SU-DHL-6 (cell line): ENCODE measurements at regions not wholly inside any gene's neighbourhood (a gene's known extent, or its start where the extent isn't known, plus 50 kb on each side); places are given as distances from the start of the nearest gene placed in this dataset.

Source experiments
- H2AFZ ChIP-seq: fragments of 200-600 bp; sonication (generic); 2 replicates; pipeline ENCODE4 v1.6.1; 2014; ENCODE audit warnings: low read depth, mild to moderate bottlenecking, moderate library complexity, mixed read lengths, antibody characterized with exemption, low read length; ENCODE audit not compliant: severe bottlenecking
- H3F3A ChIP-seq: fragments of 200-600 bp; shearing (Covaris generic); 2 replicates; pipeline ENCODE4 v1.6.0; 2016; ENCODE audit warnings: antibody characterized with exemption, mild to moderate bottlenecking; ENCODE audit not compliant: insufficient read depth
- H3K27ac ChIP-seq: fragments of 200-600 bp; sonication (generic); 2 replicates; pipeline ENCODE4 v1.5.1; 2016; ENCODE audit warnings: low read depth, mild to moderate bottlenecking, low read length, moderate library complexity, mixed read lengths
- H3K27me3 ChIP-seq: fragments of 200-600 bp; sonication (generic), shearing (Covaris generic); 2 replicates; pipeline ENCODE4 v1.6.0; 2014; ENCODE audit warnings: mild to moderate bottlenecking, low read length
- H3K36me3 ChIP-seq: fragments of 200-600 bp; sonication (generic); 2 replicates; pipeline ENCODE4 v1.6.1; 2014; ENCODE audit warnings: mild to moderate bottlenecking, low read length, mixed read lengths
- H3K4me2 ChIP-seq: fragments of 300-600, 200-600 bp; shearing (Covaris generic), sonication (generic); 2 replicates; pipeline ENCODE4 v1.6.0; 2014; ENCODE audit warnings: low read length, low read depth, mild to moderate bottlenecking; ENCODE audit not compliant: poor library complexity, severe bottlenecking
- H3K4me3 ChIP-seq: fragments of 200-600 bp; sonication (generic); 2 replicates; pipeline ENCODE4 v1.5.1; 2014; ENCODE audit warnings: antibody characterized with exemption, low read length, mild to moderate bottlenecking, mixed read lengths; ENCODE audit not compliant: insufficient read depth, poor library complexity, severe bottlenecking
- H3K79me2 ChIP-seq: fragments of 200-600 bp; sonication (generic); 2 replicates; pipeline ENCODE4 v1.6.1; 2014; ENCODE audit warnings: mild to moderate bottlenecking, low read length, moderate library complexity; ENCODE audit not compliant: insufficient read depth
- H3K9ac ChIP-seq: fragments of 200-600 bp; sonication (generic); 2 replicates; pipeline ENCODE4 v1.7.0; 2014; ENCODE audit warnings: mild to moderate bottlenecking, low read length
- H3K9me2 ChIP-seq: fragments of 200-600 bp; sonication (generic); replicated peaks from 2 replicates; pipeline ENCODE4 v1.6.1; 2014; ENCODE audit warnings: low read length; ENCODE audit not compliant: insufficient read depth
- H3K9me3 ChIP-seq: fragments of 200-600 bp; sonication (generic); 2 replicates; pipeline ENCODE4 v1.6.1; 2014; ENCODE audit warnings: low read length, mixed read lengths; ENCODE audit not compliant: insufficient read depth
- H4K20me1 ChIP-seq: fragments of 200-600 bp; sonication (generic); 2 replicates; pipeline ENCODE4 v1.6.1; 2014; ENCODE audit warnings: low read depth, mild to moderate bottlenecking, antibody characterized with exemption, low read length, moderate library complexity, mixed read lengths
- CTCF ChIP-seq: fragments of 200-600 bp; sonication (generic); IDR thresholded peaks from one replicate; pipeline ENCODE4 v1.5.1; 2017; ENCODE audit warnings: antibody characterized with exemption, mild to moderate bottlenecking, low read length, moderate library complexity; ENCODE audit not compliant: insufficient read depth, poor library complexity, severe bottlenecking
- EZH2phosphoT487 ChIP-seq: fragments of 200-600 bp; sonication (generic), shearing (Covaris generic); conservative IDR thresholded peaks from 2 replicates; pipeline ENCODE4 v1.6.1; 2018; ENCODE audit warnings: mild to moderate bottlenecking, antibody characterized with exemption, low read length, moderate library complexity, mixed read lengths

- H3K9me2 ChIP-seq = no peaks in the 10 kb centered on the region
- no peaks in the 10 kb centered on the region for H3F3A ChIP-seq
- H3K79me2 ChIP-seq = no peaks in the 10 kb centered on the region
- no peaks in the 10 kb centered on the region for H3K9me3 ChIP-seq
- no peak overlapping the region for H3K4me3 ChIP-seq
- H2AFZ ChIP-seq = no peak overlapping the region
- H4K20me1 ChIP-seq = no peaks in the 10 kb centered on the region
- H3K4me2 ChIP-seq = no peak overlapping the region
- no peaks in the 10 kb centered on the region for H3K36me3 ChIP-seq
- H3K27ac ChIP-seq = no peak overlapping the region
- H3K9ac ChIP-seq = no peak overlapping the region
- TF ChIP-seq EZH2phosphoT487 (no peak), CTCF (no peak)
- no peaks in the 10 kb centered on the region for H3K27me3 ChIP-seq
Measured at GRCh38 chr3:194197981-194198695, 62.2 kb downstream of the HES1 start.

- no peak overlapping the region for H3K4me2 ChIP-seq
- no peak overlapping the region for H2AFZ ChIP-seq
- H3K27me3 ChIP-seq = no peaks in the 10 kb centered on the region
- H3K9me3 ChIP-seq = no peaks in the 10 kb centered on the region
- H3F3A ChIP-seq = no peaks in the 10 kb centered on the region
- no peak for TF ChIP-seq EZH2phosphoT487
- TF ChIP-seq CTCF = no peak
- no peak overlapping the region for H3K9ac ChIP-seq
- no peaks in the 10 kb centered on the region for H4K20me1 ChIP-seq
- no peaks in the 10 kb centered on the region for H3K36me3 ChIP-seq
- no peaks in the 10 kb centered on the region for H3K79me2 ChIP-seq
- H3K9me2 ChIP-seq = no peaks in the 10 kb centered on the region
- no peak overlapping the region for H3K27ac ChIP-seq
- no peak overlapping the region for H3K4me3 ChIP-seq
Measured at GRCh38 chr3:194198938-194199337, 63.0 kb downstream of the HES1 start.

- TF ChIP-seq EZH2phosphoT487 = no peak
- TF ChIP-seq CTCF = no peak
- Histone ChIP-seq H3K27ac (no peak overlapping the region), H3K9me3 (no peaks in the 10 kb centered on the region), H3K4me3 (no peak overlapping the region), H3K27me3 (no peaks in the 10 kb centered on the region), H3F3A (no peaks in the 10 kb centered on the region), H3K4me2 (no peak overlapping the region), H3K9ac (no peak overlapping the region), H4K20me1 (no peaks in the 10 kb centered on the region), H2AFZ (no peak overlapping the region), H3K79me2 (no peaks in the 10 kb centered on the region), H3K9me2 (no peaks in the 10 kb centered on the region), H3K36me3 (no peaks in the 10 kb centered on the region)
Measured at GRCh38 chr3:194200422-194201081, 64.6 kb downstream of the HES1 start.
